ENCODE measurements at regions not wholly inside any gene's neighbourhood (a gene's known extent, or its start where the extent isn't known, plus 50 kb on each side); places are given as distances from the start of the nearest gene placed in this dataset.

GRCh38 chr3:152047465-152047864 lies 174.0 kb downstream of the SUCNR1 start:
- TF ChIP-seq POLR2A (IDR thresholded peaks at IDR 0.05; ENCODE audit: low read depth, low read length): no peak
- TF ChIP-seq PAX5 (IDR thresholded peaks at IDR 0.05; ENCODE audit: insufficient read depth, low read length, severe bottlenecking): no peak
- no peak for TF ChIP-seq POLR2AphosphoS5 (IDR thresholded peaks at IDR 0.05; ENCODE audit: low read depth, low read length)
- no peak for TF ChIP-seq TAF1 (IDR thresholded peaks at IDR 0.05; ENCODE audit: low read depth, low read length)
- no peak for TF ChIP-seq SPI1 (IDR thresholded peaks at IDR 0.05; ENCODE audit: low read depth, low read length)

Measured in GM12891 (cell line).